Naive thymus-derived CD4-positive, alpha-beta T cell (primary cell): ENCODE measurements at regions not wholly inside any gene's neighbourhood (a gene's known extent, or its start where the extent isn't known, plus 50 kb on each side); places are given as distances from the start of the nearest gene placed in this dataset.

ENCODE experiments used
- ATAC-seq: fragments of 150-1000 bp; cut with Tn5 transposase; 2 replicates; pipeline ENCODE4 v1.10.0; 2021; ENCODE audit warnings: mild to moderate bottlenecking, moderate library complexity
- CTCF ChIA-PET: fragments of 350-600 bp; sonication (Branson Sonifier 250); formaldehyde crosslinking; loops from one replicate; lab custom pipeline; 2021; ENCODE audit warnings: antibody characterized with exemption; lab: Charles Lee
- POLR2A ChIA-PET: fragments of 350-600 bp; sonication (Branson Sonifier 250); formaldehyde crosslinking; loops from one replicate; lab custom pipeline; 2021; ENCODE audit warnings: antibody characterized with exemption, inconsistent platforms; lab: Charles Lee
- DNase-seq, 9 donors: peaks; one replicate each; pipeline versions ENCODE4 v3.0.0 to v3.0.0-alpha.2; 2020 to 2022; ENCODE audit warnings: mixed read lengths in 1 of 9
- H3K27ac ChIP-seq: one replicate; pipeline ENCODE4 v1.7.0; 2013; ENCODE audit warnings: mild to moderate bottlenecking, low read depth, low read length, moderate library complexity
- H3K27me3 ChIP-seq, 2 donors: one replicate each; pipeline ENCODE4 v1.7.0; 2013; ENCODE audit warnings: low read length in 2 of 2, mild to moderate bottlenecking in 2 of 2, moderate library complexity in 2 of 2; ENCODE audit not compliant: control insufficient read depth in 2 of 2, insufficient read depth in 2 of 2
- H3K36me3 ChIP-seq, 3 experiments: 1 replicate in 2 of 3; 2 replicates in 1 of 3; pipeline ENCODE4 v1.7.0; 2013; ENCODE audit warnings: low read length in 3 of 3, mild to moderate bottlenecking in 3 of 3, moderate library complexity in 1 of 3; ENCODE audit not compliant: insufficient read depth in 3 of 3, control insufficient read depth in 2 of 3
- H3K4me1 ChIP-seq, 2 donors: one replicate each; pipeline ENCODE4 v1.7.0; 2013; ENCODE audit warnings: low read length in 2 of 2, mild to moderate bottlenecking in 2 of 2, moderate library complexity in 1 of 2; ENCODE audit not compliant: control insufficient read depth in 2 of 2, insufficient read depth in 2 of 2
- H3K4me3 ChIP-seq: 2 replicates; pipeline ENCODE4 v1.7.0; 2013; ENCODE audit warnings: mild to moderate bottlenecking, low read length
- H3K9me3 ChIP-seq, 3 experiments: 1 replicate in 2 of 3; 2 replicates in 1 of 3; pipeline ENCODE4 v1.7.0; 2013; ENCODE audit warnings: low read length in 3 of 3; ENCODE audit not compliant: control insufficient read depth in 2 of 3
- H3K27ac Mint-ChIP-seq, 9 donors: one replicate each; pipeline ENCODE4 v1.8.0; 2020 to 2022; ENCODE audit warnings: mixed read lengths in 9 of 9, mild to moderate bottlenecking in 8 of 9, moderate library complexity in 5 of 9, inconsistent platforms in 2 of 9
- H3K27me3 Mint-ChIP-seq, 5 donors: one replicate each; pipeline ENCODE4 v1.8.0; 2021 to 2022; ENCODE audit warnings: mixed read lengths in 5 of 5, mild to moderate bottlenecking in 1 of 5
- H3K36me3 Mint-ChIP-seq, 5 donors: one replicate each; pipeline ENCODE4 v1.8.0; 2020 to 2022; ENCODE audit warnings: mixed read lengths in 5 of 5, mild to moderate bottlenecking in 3 of 5, inconsistent platforms in 1 of 5
- H3K4me1 Mint-ChIP-seq, 7 donors: one replicate each; pipeline ENCODE4 v1.8.0; 2020 to 2022; ENCODE audit warnings: mixed read lengths in 7 of 7, mild to moderate bottlenecking in 3 of 7, inconsistent platforms in 1 of 7
- H3K4me3 Mint-ChIP-seq, 10 donors: one replicate each; pipeline ENCODE4 v1.8.0; 2020 to 2022; ENCODE audit warnings: mild to moderate bottlenecking in 10 of 10, mixed read lengths in 10 of 10, moderate library complexity in 6 of 10, inconsistent platforms in 2 of 10
- H3K9me3 Mint-ChIP-seq, 11 donors: one replicate each; pipeline ENCODE4 v1.8.0; 2020 to 2022; ENCODE audit warnings: mixed read lengths in 11 of 11, mild to moderate bottlenecking in 4 of 11, inconsistent platforms in 1 of 11, moderate library complexity in 1 of 11
- intact Hi-C, 2 donors: fragments of 100-400 bp; cut with micrococcal nuclease; formaldehyde crosslinking; loops; one replicate each; pipeline ENCODE4 v1.15.1; 2023

- H3K4me3 Mint-ChIP-seq = no peak overlapping the region
- CTCF ChIA-PET = no interaction called here
- no peaks in the 10 kb centered on the region for H3K9me3 ChIP-seq
Measured at GRCh38 chr20:6685181-6685582, 82.3 kb upstream of the BMP2 start.

GRCh38 chr20:6683021-6683977 is 84.2 kb upstream of the BMP2 start:
- Histone ChIP-seq H3K36me3 (no peaks in the 10 kb centered on the region), H3K9me3 (no peaks in the 10 kb centered on the region), H3K27ac (no peak overlapping the region), H3K27me3 (no peaks in the 10 kb centered on the region), H3K4me3 (no peak overlapping the region), H3K4me1 (no peaks in the 10 kb centered on the region)
- H3K4me1 Mint-ChIP-seq = no peaks in the 10 kb centered on the region
- peaks cover 0 to 15% (median 4%) of the 10 kb centered on the region in 11 donors for H3K9me3 Mint-ChIP-seq
- H3K36me3 Mint-ChIP-seq = no peaks in the 10 kb centered on the region
- ChIA-PET CTCF (interaction anchor here (0.8 kb wide), 1 partner anchor 10 kb away, joined by 3 read pairs; no protein-coding TSS in a partner anchor), POLR2A (no interaction called here)
- no peaks in the 10 kb centered on the region for H3K27me3 Mint-ChIP-seq
- no peak overlapping the region for H3K4me3 Mint-ChIP-seq
- intact Hi-C loops = no loop called here
- ATAC-seq = no peak
- H3K27ac Mint-ChIP-seq = no peak overlapping the region
- DNase-seq = no peak

More at GRCh38 chr20:6685181-6685582, 82.3 kb upstream of the BMP2 start:
- Histone ChIP-seq H3K4me1 (no peaks in the 10 kb centered on the region), H3K4me3 (no peak overlapping the region), H3K27me3 (no peaks in the 10 kb centered on the region), H3K27ac (no peak overlapping the region), H3K36me3 (no peaks in the 10 kb centered on the region)
- Mint-ChIP-seq H3K4me1 (no peaks in the 10 kb centered on the region), H3K36me3 (no peaks in the 10 kb centered on the region), H3K27me3 (no peaks in the 10 kb centered on the region), H3K9me3 (peaks cover 0 to 11% (median 5%) of the 10 kb centered on the region in 11 donors), H3K27ac (no peak overlapping the region)
- POLR2A ChIA-PET = no interaction called here
- no peak for ATAC-seq
- DNase-seq = no peak
- intact Hi-C loops = no loop called here

GRCh38 chr20:6680854-6681253 is 86.6 kb upstream of the BMP2 start:
- no peak overlapping the region for H3K27ac ChIP-seq
- ChIA-PET POLR2A (no interaction called here), CTCF (no interaction called here)
- no peaks in the 10 kb centered on the region for H3K4me1 ChIP-seq
- Mint-ChIP-seq H3K27me3 (no peaks in the 10 kb centered on the region), H3K27ac (no peak overlapping the region), H3K4me1 (no peaks in the 10 kb centered on the region), H3K36me3 (no peaks in the 10 kb centered on the region), H3K4me3 (no peak overlapping the region), H3K9me3 (peaks cover 0 to 15% (median 0%) of the 10 kb centered on the region in 11 donors)
- intact Hi-C loops = no loop called here
- H3K9me3 ChIP-seq = no peaks in the 10 kb centered on the region
- no peaks in the 10 kb centered on the region for H3K27me3 ChIP-seq
- DNase-seq (no peak), ATAC-seq (no peak)
- no peak overlapping the region for H3K4me3 ChIP-seq
- H3K36me3 ChIP-seq = no peaks in the 10 kb centered on the region

GRCh38 chr20:6680441-6680840 is 87.0 kb upstream of the BMP2 start:
- no peak overlapping the region for H3K27ac Mint-ChIP-seq
- no peak for ATAC-seq
- peaks cover 0 to 4% (median 0%) of the 10 kb centered on the region in 5 donors for H3K27me3 Mint-ChIP-seq
- ChIA-PET CTCF (no interaction called here), POLR2A (no interaction called here)
- Histone ChIP-seq H3K27me3 (no peaks in the 10 kb centered on the region), H3K36me3 (no peaks in the 10 kb centered on the region), H3K9me3 (no peaks in the 10 kb centered on the region), H3K4me1 (no peaks in the 10 kb centered on the region), H3K27ac (no peak overlapping the region), H3K4me3 (no peak overlapping the region)
- H3K9me3 Mint-ChIP-seq = peaks cover 0 to 15% (median 3%) of the 10 kb centered on the region in 11 donors
- H3K4me1 Mint-ChIP-seq = no peaks in the 10 kb centered on the region
- intact Hi-C loops = no loop called here
- H3K4me3 Mint-ChIP-seq = no peak overlapping the region
- H3K36me3 Mint-ChIP-seq = no peaks in the 10 kb centered on the region
- DNase-seq = no peak

- H3K36me3 Mint-ChIP-seq = no peaks in the 10 kb centered on the region
- Histone ChIP-seq H3K4me3 (no peak overlapping the region), H3K36me3 (no peaks in the 10 kb centered on the region), H3K9me3 (no peaks in the 10 kb centered on the region), H3K4me1 (no peaks in the 10 kb centered on the region), H3K27ac (no peak overlapping the region), H3K27me3 (no peaks in the 10 kb centered on the region)
- POLR2A ChIA-PET = no interaction called here
- H3K9me3 Mint-ChIP-seq = peaks cover 0 to 13% (median 3%) of the 10 kb centered on the region in 11 donors
- intact Hi-C loops = no loop called here
- peaks cover 0 to 5% (median 0%) of the 10 kb centered on the region in 5 donors for H3K27me3 Mint-ChIP-seq
- no peak overlapping the region for H3K4me3 Mint-ChIP-seq
- CTCF ChIA-PET = no interaction called here
- ATAC-seq (no peak), DNase-seq (no peak)
- no peak overlapping the region for H3K27ac Mint-ChIP-seq
- no peaks in the 10 kb centered on the region for H3K4me1 Mint-ChIP-seq
Measured at GRCh38 chr20:6679086-6679485, 88.4 kb upstream of the BMP2 start.

- Mint-ChIP-seq H3K4me1 (no peaks in the 10 kb centered on the region), H3K4me3 (no peak overlapping the region), H3K9me3 (peaks cover 0 to 12% (median 3%) of the 10 kb centered on the region in 11 donors), H3K36me3 (no peaks in the 10 kb centered on the region), H3K27ac (no peak overlapping the region), H3K27me3 (peaks cover 0 to 5% (median 0%) of the 10 kb centered on the region in 5 donors)
- DNase-seq = no peak
- CTCF ChIA-PET = interaction anchor here (0.7 kb wide), 1 partner anchor 41 kb away, joined by 5 read pairs; no protein-coding TSS in a partner anchor
- Histone ChIP-seq H3K27me3 (no peaks in the 10 kb centered on the region), H3K27ac (no peak overlapping the region), H3K4me1 (no peaks in the 10 kb centered on the region), H3K4me3 (no peak overlapping the region), H3K9me3 (no peaks in the 10 kb centered on the region), H3K36me3 (no peaks in the 10 kb centered on the region)
- intact Hi-C loops = no loop called here
- POLR2A ChIA-PET = no interaction called here
- no peak for ATAC-seq
Measured at GRCh38 chr20:6678101-6678500, 89.4 kb upstream of the BMP2 start.
